CD4-positive, alpha-beta memory T cell (primary cell): ENCODE measurements at regions not wholly inside any gene's neighbourhood (a gene's known extent, or its start where the extent isn't known, plus 50 kb on each side); places are given as distances from the start of the nearest gene placed in this dataset.

ENCODE experiments used
- CTCF ChIA-PET: fragments of 350-600 bp; sonication (Branson Sonifier 250); formaldehyde crosslinking; loops from one replicate; lab custom pipeline; 2021; ENCODE audit warnings: inconsistent platforms; ENCODE audit not compliant: partially characterized antibody; lab: Charles Lee
- POLR2A ChIA-PET: fragments of 350-600 bp; sonication (Branson Sonifier 250); formaldehyde crosslinking; loops from one replicate; lab custom pipeline; 2021; ENCODE audit not compliant: partially characterized antibody; lab: Charles Lee
- DNase-seq, 5 donors: peaks; one replicate each; pipeline versions ENCODE4 v3.0.0 to v3.0.0-alpha.2; 2020 to 2022; ENCODE audit warnings: mixed read lengths in 1 of 5
- H3K27ac ChIP-seq: one replicate; pipeline ENCODE4 v1.7.0; 2013; ENCODE audit warnings: low read depth, low read length
- H3K27me3 ChIP-seq: 2 replicates; pipeline ENCODE4 v1.7.0; 2013; ENCODE audit warnings: mild to moderate bottlenecking, low read length, moderate library complexity; ENCODE audit not compliant: insufficient read depth
- H3K36me3 ChIP-seq: 2 replicates; pipeline ENCODE4 v1.7.0; 2013; ENCODE audit warnings: mild to moderate bottlenecking, low read length, moderate library complexity; ENCODE audit not compliant: insufficient read depth
- H3K4me1 ChIP-seq: 2 replicates; pipeline ENCODE4 v1.7.0; 2013; ENCODE audit warnings: mild to moderate bottlenecking, low read length, moderate library complexity; ENCODE audit not compliant: insufficient read depth
- H3K4me3 ChIP-seq, 2 donors: one replicate each; pipeline ENCODE4 v1.7.0; 2013; ENCODE audit warnings: low read length in 2 of 2, mild to moderate bottlenecking in 1 of 2
- H3K9me3 ChIP-seq, 2 donors: one replicate each; pipeline ENCODE4 v1.7.0; 2013; ENCODE audit warnings: low read length in 2 of 2, control low read depth in 1 of 2; ENCODE audit not compliant: control insufficient read depth in 1 of 2
- H3K27ac Mint-ChIP-seq, 7 donors: one replicate each; pipeline ENCODE4 v1.8.0; 2020 to 2021; ENCODE audit warnings: mixed read lengths in 7 of 7, mild to moderate bottlenecking in 6 of 7, inconsistent platforms in 3 of 7, moderate library complexity in 3 of 7
- H3K27me3 Mint-ChIP-seq, 2 donors: one replicate each; pipeline ENCODE4 v1.8.0; 2020 to 2021; ENCODE audit warnings: mixed read lengths in 2 of 2
- H3K36me3 Mint-ChIP-seq, 2 donors: one replicate each; pipeline ENCODE4 v1.8.0; 2020 to 2021; ENCODE audit warnings: mixed read lengths in 2 of 2, inconsistent platforms in 1 of 2, mild to moderate bottlenecking in 1 of 2
- H3K4me1 Mint-ChIP-seq, 4 donors: one replicate each; pipeline ENCODE4 v1.8.0; 2020 to 2021; ENCODE audit warnings: mixed read lengths in 4 of 4, mild to moderate bottlenecking in 1 of 4
- H3K4me3 Mint-ChIP-seq, 8 donors: one replicate each; pipeline ENCODE4 v1.8.0; 2020 to 2021; ENCODE audit warnings: mixed read lengths in 8 of 8, mild to moderate bottlenecking in 7 of 8, moderate library complexity in 6 of 8, inconsistent platforms in 3 of 8
- H3K9me3 Mint-ChIP-seq, 8 donors: one replicate each; pipeline ENCODE4 v1.8.0; 2020 to 2021; ENCODE audit warnings: mixed read lengths in 8 of 8, mild to moderate bottlenecking in 5 of 8, inconsistent platforms in 3 of 8, moderate library complexity in 1 of 8
- intact Hi-C: fragments of 100-400 bp; cut with micrococcal nuclease; formaldehyde crosslinking; loops from one replicate; pipeline ENCODE4 v1.15.1; 2023

DNA sequence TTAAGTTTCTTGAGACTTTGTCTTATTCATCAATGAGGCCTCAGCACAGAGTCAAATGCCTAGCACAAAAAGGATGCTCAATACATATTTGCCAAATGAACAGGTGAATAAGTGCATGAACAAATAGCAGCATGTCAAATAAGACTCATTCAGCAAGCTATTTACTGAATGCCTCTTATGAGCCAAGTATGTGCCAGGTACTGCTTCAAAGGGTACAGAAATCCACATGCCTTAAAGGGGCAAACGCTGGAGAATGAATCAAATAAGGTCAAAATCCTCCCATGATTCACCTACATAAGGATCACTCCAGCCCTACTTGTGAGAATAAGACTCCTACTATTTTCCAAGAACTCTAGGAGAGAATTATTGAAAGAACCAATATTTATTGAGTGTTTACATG is 260.2 kb upstream of the CPEB2 start:
- Histone ChIP-seq H3K36me3 (no peaks in the 10 kb centered on the region), H3K4me1 (no peaks in the 10 kb centered on the region), H3K27ac (no peak overlapping the region), H3K9me3 (no peaks in the 10 kb centered on the region), H3K4me3 (no peak overlapping the region), H3K27me3 (no peaks in the 10 kb centered on the region)
- no peaks in the 10 kb centered on the region for H3K4me1 Mint-ChIP-seq
- H3K4me3 Mint-ChIP-seq: no peak overlapping the region
- H3K27ac Mint-ChIP-seq: no peak overlapping the region
- CTCF ChIA-PET: no interaction called here
- H3K9me3 Mint-ChIP-seq: no peaks in the 10 kb centered on the region
- H3K27me3 Mint-ChIP-seq: peaks cover 5 to 10% of the 10 kb centered on the region in 2 donors
- no peaks in the 10 kb centered on the region for H3K36me3 Mint-ChIP-seq
- intact Hi-C loops: no loop called here
- POLR2A ChIA-PET: no interaction called here
- no peak for DNase-seq

DNA sequence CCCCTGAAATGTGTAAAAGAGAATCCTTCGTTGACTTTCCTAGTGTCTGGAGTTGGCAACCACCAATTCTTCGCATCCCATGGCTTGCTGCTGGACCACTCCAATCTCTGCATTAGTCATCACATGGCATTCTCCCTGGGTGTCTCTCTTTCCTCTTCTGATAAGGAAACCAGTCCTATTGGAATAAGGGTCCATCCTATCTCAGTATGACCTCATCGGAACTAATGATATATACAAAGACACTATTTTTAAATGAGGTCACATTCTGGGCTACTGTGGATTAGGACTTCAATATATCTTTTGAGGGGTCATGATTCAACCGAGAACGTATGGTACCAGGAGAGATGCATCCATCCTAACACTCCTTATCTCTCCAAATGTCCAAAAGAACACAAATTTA is 259.1 kb upstream of the CPEB2 start:
- Mint-ChIP-seq H3K4me3 (no peak overlapping the region), H3K36me3 (no peaks in the 10 kb centered on the region), H3K27ac (no peak overlapping the region), H3K27me3 (peaks cover 5 to 7% of the 10 kb centered on the region in 2 donors), H3K9me3 (no peaks in the 10 kb centered on the region), H3K4me1 (no peaks in the 10 kb centered on the region)
- Histone ChIP-seq H3K4me1 (no peaks in the 10 kb centered on the region), H3K27me3 (no peaks in the 10 kb centered on the region), H3K36me3 (no peaks in the 10 kb centered on the region), H3K4me3 (no peak overlapping the region), H3K27ac (no peak overlapping the region), H3K9me3 (no peaks in the 10 kb centered on the region)
- intact Hi-C loops: no loop called here
- DNase-seq: no peak
- CTCF ChIA-PET: no interaction called here
- POLR2A ChIA-PET: no interaction called here

DNA sequence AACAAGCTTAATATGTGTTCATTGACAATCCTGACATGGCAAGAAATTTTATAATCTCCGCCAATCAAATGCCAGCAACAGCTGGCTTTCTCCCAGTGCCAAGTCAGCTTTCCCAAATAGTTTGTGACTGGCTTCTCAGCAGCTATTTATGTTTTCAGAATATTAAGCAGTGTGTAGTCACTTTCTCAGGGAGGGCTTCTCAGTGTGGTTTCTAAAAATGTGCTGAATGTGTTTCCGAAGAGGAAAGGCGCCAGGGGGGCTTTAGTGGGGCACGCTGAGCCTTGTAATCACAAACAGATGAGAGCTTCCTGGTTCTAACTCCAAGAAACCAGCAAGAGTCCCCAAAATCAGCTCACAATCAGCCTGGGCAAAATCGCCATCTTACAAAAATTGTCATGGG is 258.7 kb upstream of the CPEB2 start:
- Mint-ChIP-seq H3K9me3 (no peaks in the 10 kb centered on the region), H3K27me3 (peaks cover 5 to 6% of the 10 kb centered on the region in 2 donors), H3K4me3 (no peak overlapping the region), H3K27ac (no peak overlapping the region), H3K4me1 (no peaks in the 10 kb centered on the region), H3K36me3 (no peaks in the 10 kb centered on the region)
- Histone ChIP-seq H3K9me3 (no peaks in the 10 kb centered on the region), H3K27me3 (no peaks in the 10 kb centered on the region), H3K4me1 (no peaks in the 10 kb centered on the region), H3K27ac (no peak overlapping the region), H3K36me3 (no peaks in the 10 kb centered on the region), H3K4me3 (no peak overlapping the region)
- ChIA-PET POLR2A (no interaction called here), CTCF (no interaction called here)
- no peak for DNase-seq
- intact Hi-C loops: no loop called here

DNA sequence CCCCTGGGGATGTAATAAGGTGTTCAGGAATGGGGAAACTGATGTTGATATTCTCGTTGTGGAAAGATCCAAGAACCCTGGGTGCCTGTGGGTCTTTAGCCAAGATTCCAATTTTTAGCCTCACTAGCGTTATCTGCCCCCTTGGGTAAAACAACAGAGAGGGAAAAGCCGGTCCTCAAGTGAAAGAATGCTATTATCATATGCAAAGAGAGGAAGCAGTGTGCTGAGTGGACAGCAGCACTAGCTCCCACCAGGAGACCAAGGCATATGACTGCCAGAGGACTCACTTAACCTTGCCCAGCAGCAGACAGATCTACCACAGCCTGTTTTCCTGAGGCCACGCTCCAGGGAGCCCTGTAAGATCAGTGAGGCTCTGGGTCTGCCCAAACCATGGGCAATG is 257.9 kb upstream of the CPEB2 start:
- Histone ChIP-seq H3K36me3 (no peaks in the 10 kb centered on the region), H3K27ac (no peak overlapping the region), H3K4me1 (no peaks in the 10 kb centered on the region), H3K27me3 (no peaks in the 10 kb centered on the region), H3K4me3 (no peak overlapping the region), H3K9me3 (no peaks in the 10 kb centered on the region)
- Mint-ChIP-seq H3K27ac (no peak overlapping the region), H3K4me1 (no peaks in the 10 kb centered on the region), H3K27me3 (peaks cover 5 to 6% of the 10 kb centered on the region in 2 donors), H3K9me3 (no peaks in the 10 kb centered on the region), H3K36me3 (no peaks in the 10 kb centered on the region), H3K4me3 (no peak overlapping the region)
- POLR2A ChIA-PET: no interaction called here
- intact Hi-C loops: no loop called here
- DNase-seq: no peak
- CTCF ChIA-PET: no interaction called here

DNA sequence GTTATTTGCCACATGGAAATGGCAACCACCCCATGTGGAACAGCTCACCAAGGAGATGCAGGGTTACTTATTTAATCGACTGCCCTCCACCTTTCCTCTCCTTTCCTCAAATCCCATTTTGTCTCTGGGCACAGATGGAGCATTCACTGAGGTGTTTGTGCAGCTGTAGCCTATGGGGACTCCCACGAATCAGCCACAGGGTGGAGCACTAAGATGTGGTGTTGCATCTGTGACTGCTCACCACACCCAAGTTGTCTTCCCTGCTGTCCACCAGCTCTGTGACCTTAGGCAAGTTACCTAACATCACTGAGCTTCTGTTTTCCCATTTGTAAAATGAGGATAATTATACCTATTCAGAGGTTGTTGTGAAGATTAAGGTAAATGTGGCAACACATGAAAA is 252.4 kb upstream of the CPEB2 start:
- H3K9me3 Mint-ChIP-seq: peaks cover 4 to 39% (median 23%) of the 10 kb centered on the region in 8 donors

DNA sequence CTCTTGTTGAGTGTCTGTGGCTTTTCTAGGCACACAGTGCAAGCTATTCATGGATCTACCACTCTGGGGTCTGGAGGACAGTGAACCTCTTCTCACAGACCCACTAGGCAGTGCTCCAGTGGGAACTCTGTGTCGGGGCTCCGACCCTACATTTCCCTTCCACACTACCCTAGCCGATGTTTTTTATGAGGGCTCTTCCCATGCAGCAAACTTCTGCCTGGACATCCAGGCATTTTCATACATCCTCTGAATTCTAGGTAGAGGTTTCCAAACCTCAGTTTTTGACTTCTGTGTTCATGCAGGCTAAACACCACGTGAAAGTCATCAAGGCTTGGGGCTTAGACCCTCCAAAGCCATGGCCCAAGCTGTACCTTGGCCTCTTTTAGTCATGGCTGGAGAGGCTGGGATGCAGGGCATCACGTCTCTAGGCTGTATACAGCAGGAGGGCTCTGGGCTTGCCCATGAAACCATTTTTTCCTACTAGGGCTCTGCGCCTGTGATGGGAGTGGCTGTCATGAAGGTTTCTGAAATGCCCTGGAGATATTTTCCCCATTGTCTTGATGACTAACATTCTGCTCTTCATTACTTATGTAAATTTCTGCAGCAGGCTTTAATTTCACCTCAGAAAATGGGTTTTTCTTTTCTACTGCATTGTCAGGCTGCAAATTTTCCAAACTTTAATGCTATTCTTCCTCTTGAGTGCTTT is 249.8 kb upstream of the CPEB2 start:
- Histone ChIP-seq H3K27me3 (no peaks in the 10 kb centered on the region), H3K4me3 (no peak overlapping the region), H3K27ac (no peak overlapping the region), H3K4me1 (no peaks in the 10 kb centered on the region), H3K9me3 (no peaks in the 10 kb centered on the region), H3K36me3 (no peaks in the 10 kb centered on the region)
- ChIA-PET POLR2A (no interaction called here), CTCF (no interaction called here)
- peaks cover 0 to 1% of the 10 kb centered on the region in 2 donors for H3K27me3 Mint-ChIP-seq
- peaks cover 4 to 40% (median 24%) of the 10 kb centered on the region in 8 donors for H3K9me3 Mint-ChIP-seq
- no peaks in the 10 kb centered on the region for H3K4me1 Mint-ChIP-seq
- H3K36me3 Mint-ChIP-seq: no peaks in the 10 kb centered on the region
- intact Hi-C loops: no loop called here
- DNase-seq: no peak
- H3K27ac Mint-ChIP-seq: no peak overlapping the region
- no peak overlapping the region for H3K4me3 Mint-ChIP-seq

More for the DNA sequence above, 252.4 kb upstream of the CPEB2 start:
- no peaks in the 10 kb centered on the region for H3K36me3 Mint-ChIP-seq
- ChIA-PET CTCF (no interaction called here), POLR2A (no interaction called here)
- Histone ChIP-seq H3K9me3 (no peaks in the 10 kb centered on the region), H3K4me3 (no peak overlapping the region), H3K27me3 (no peaks in the 10 kb centered on the region), H3K4me1 (no peaks in the 10 kb centered on the region), H3K27ac (no peak overlapping the region), H3K36me3 (no peaks in the 10 kb centered on the region)
- intact Hi-C loops: no loop called here
- H3K27me3 Mint-ChIP-seq: peaks cover 0 to 1% of the 10 kb centered on the region in 2 donors
- no peak overlapping the region for H3K27ac Mint-ChIP-seq
- no peaks in the 10 kb centered on the region for H3K4me1 Mint-ChIP-seq
- H3K4me3 Mint-ChIP-seq: no peak overlapping the region
- no peak for DNase-seq

DNA sequence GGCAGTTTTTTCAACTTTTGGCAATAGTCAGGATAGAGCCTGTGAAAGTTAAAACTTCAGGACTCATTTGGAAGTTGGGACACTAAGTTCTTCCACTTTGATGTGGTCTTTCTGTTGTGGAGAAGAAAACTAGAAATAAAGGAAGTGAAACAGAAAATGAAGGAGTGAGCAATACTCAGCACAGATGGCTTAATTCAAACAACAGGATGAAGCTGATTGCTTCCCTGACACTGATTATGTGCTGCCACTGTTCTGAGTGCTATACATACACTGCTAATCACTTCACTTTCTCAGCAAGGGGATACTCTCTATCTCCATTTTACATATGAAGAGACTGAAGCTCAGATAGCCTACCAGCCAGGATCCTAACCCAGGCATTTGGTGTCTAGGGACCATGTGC is 235.1 kb upstream of the CPEB2 start:
- H3K27ac Mint-ChIP-seq: no peak overlapping the region
- intact Hi-C loops: no loop called here
- no peaks in the 10 kb centered on the region for H3K9me3 ChIP-seq
- no peaks in the 10 kb centered on the region for H3K4me1 ChIP-seq
- H3K27ac ChIP-seq: no peak overlapping the region
- CTCF ChIA-PET: no interaction called here
- H3K4me3 ChIP-seq: no peak overlapping the region
- H3K4me3 Mint-ChIP-seq: no peak overlapping the region
- H3K36me3 Mint-ChIP-seq: no peaks in the 10 kb centered on the region
- peaks cover 0 to 3% (median 0%) of the 10 kb centered on the region in 8 donors for H3K9me3 Mint-ChIP-seq
- no peaks in the 10 kb centered on the region for H3K27me3 ChIP-seq
- H3K27me3 Mint-ChIP-seq: peaks cover 3 to 6% of the 10 kb centered on the region in 2 donors
- no peak for DNase-seq
- no peaks in the 10 kb centered on the region for H3K4me1 Mint-ChIP-seq
- POLR2A ChIA-PET: no interaction called here
- no peaks in the 10 kb centered on the region for H3K36me3 ChIP-seq
